ENCODE measurements at regions not wholly inside any gene's neighbourhood (a gene's known extent, or its start where the extent isn't known, plus 50 kb on each side); places are given as distances from the start of the nearest gene placed in this dataset.

GRCh38 chr20:54933212-54933904 lies 458.0 kb downstream of the DOK5 start:
- H3K27me3 ChIP-seq = no peaks in the 10 kb centered on the region
- no peak for TF ChIP-seq CTCF (IDR thresholded peaks at IDR 0.05; ENCODE audit: poor library complexity)
- no peak overlapping the region for H3K4me2 ChIP-seq
- H3K4me3 ChIP-seq = no peak overlapping the region
- H4K20me1 ChIP-seq (ENCODE audit: insufficient read depth, poor library complexity, severe bottlenecking) = no peaks in the 10 kb centered on the region
- H3K4me1 ChIP-seq (ENCODE audit: insufficient read depth) = no peaks in the 10 kb centered on the region
- no peak for DNase-seq (ENCODE audit: low spot score)
- no peaks in the 10 kb centered on the region for H3K9me3 ChIP-seq (ENCODE audit: low read depth)
- H3K9me2 ChIP-seq (replicated peaks; ENCODE audit: insufficient read depth) = no peaks in the 10 kb centered on the region
- 89% methylated on average over 3 of the region's 3 CpGs for WGBS (ENCODE audit: low lambda C conversion rate, missing lambda C conversion rate)
- H2AFZ ChIP-seq = no peak overlapping the region
- no peak overlapping the region for H3K27ac ChIP-seq
- no peaks in the 10 kb centered on the region for H3K36me3 ChIP-seq (replicated peaks; ENCODE audit: insufficient read depth, low read depth)
- no peaks in the 10 kb centered on the region for H3K79me2 ChIP-seq

GRCh38 chr20:54929191-54929590 lies 453.8 kb downstream of the DOK5 start:
- Histone ChIP-seq H2AFZ (no peak overlapping the region), H3K9me2 (replicated peaks; ENCODE audit: insufficient read depth) (no peaks in the 10 kb centered on the region), H3K4me1 (ENCODE audit: insufficient read depth) (no peaks in the 10 kb centered on the region), H3K27me3 (no peaks in the 10 kb centered on the region), H3K79me2 (no peaks in the 10 kb centered on the region), H3K4me2 (no peak overlapping the region), H3K36me3 (replicated peaks; ENCODE audit: insufficient read depth, low read depth) (no peaks in the 10 kb centered on the region), H4K20me1 (ENCODE audit: insufficient read depth, poor library complexity, severe bottlenecking) (no peaks in the 10 kb centered on the region), H3K27ac (no peak overlapping the region), H3K4me3 (no peak overlapping the region), H3K9me3 (ENCODE audit: low read depth) (no peaks in the 10 kb centered on the region)
- DNase-seq (ENCODE audit: low spot score) = no peak
- 73% methylated on average over 4 of the region's 4 CpGs for WGBS (ENCODE audit: low lambda C conversion rate, missing lambda C conversion rate)
- no peak for TF ChIP-seq CTCF (IDR thresholded peaks at IDR 0.05; ENCODE audit: poor library complexity)
- TF ChIP-seq EZH2phosphoT487 (IDR thresholded peaks at IDR 0.05; ENCODE audit: low read depth, severe bottlenecking, unreplicated experiment) = no peak
- TF ChIP-seq EZH2 (IDR thresholded peaks at IDR 0.05; ENCODE audit: borderline replicate concordance) = no peak

- no peak overlapping the region for H3K4me2 ChIP-seq
- WGBS (ENCODE audit: low lambda C conversion rate, missing lambda C conversion rate) = 84% methylated on average over 1 of the region's 1 CpG
Observed at GRCh38 chr20:54928564-54928963, 453.2 kb downstream of the DOK5 start.

More at GRCh38 chr20:54928564-54928963, 453.2 kb downstream of the DOK5 start:
- Histone ChIP-seq H4K20me1 (ENCODE audit: insufficient read depth, poor library complexity, severe bottlenecking) (no peaks in the 10 kb centered on the region), H3K4me1 (ENCODE audit: insufficient read depth) (no peaks in the 10 kb centered on the region), H3K4me3 (no peak overlapping the region), H3K27ac (no peak overlapping the region), H3K9me3 (ENCODE audit: low read depth) (no peaks in the 10 kb centered on the region), H2AFZ (no peak overlapping the region), H3K9me2 (replicated peaks; ENCODE audit: insufficient read depth) (no peaks in the 10 kb centered on the region), H3K27me3 (no peaks in the 10 kb centered on the region), H3K79me2 (no peaks in the 10 kb centered on the region), H3K36me3 (replicated peaks; ENCODE audit: insufficient read depth, low read depth) (no peaks in the 10 kb centered on the region)
- no peak for DNase-seq (ENCODE audit: low spot score)
- TF ChIP-seq EZH2phosphoT487 (IDR thresholded peaks at IDR 0.05; ENCODE audit: low read depth, severe bottlenecking, unreplicated experiment) (no peak), EZH2 (IDR thresholded peaks at IDR 0.05; ENCODE audit: borderline replicate concordance) (no peak), CTCF (IDR thresholded peaks at IDR 0.05; ENCODE audit: poor library complexity) (no peak)
